IMR-90 (cell line): ENCODE measurements at regions not wholly inside any gene's neighbourhood (a gene's known extent, or its start where the extent isn't known, plus 50 kb on each side); places are given as distances from the start of the nearest gene placed in this dataset.

Source experiments
- ATAC-seq: fragments of 200-7000 bp; cut with Tn5 transposase; 2 replicates; pipeline ENCODE4 v1.9.1; 2020; ENCODE audit warnings: low read depth, mild to moderate bottlenecking, moderate library complexity
- BruUV-seq: library from RNA; stranded (reverse); fragments of 400-500 nt; replicated peaks from 2 replicates; lab custom pipeline; 2021; lab: Mats Ljungman, UMichigan
- CTCF ChIA-PET: fragments of 300-600 bp; formaldehyde crosslinking; extraction: SDS; loops from one replicate; lab custom pipeline; 2021; ENCODE audit warnings: antibody characterized with exemption; lab: Yijun Ruan, JAX
- POLR2A ChIA-PET: fragments of 300-600 bp; sonication (Branson Sonifier 250); formaldehyde crosslinking; loops from one replicate; lab custom pipeline; 2022; ENCODE audit warnings: antibody characterized with exemption; ENCODE audit not compliant: unreplicated experiment; lab: Charles Lee
- DNase-seq: peaks from one replicate; pipeline ENCODE4 v3.0.0; 2013
- H2AFZ ChIP-seq: replicated peaks from 2 replicates; pipeline ENCODE3; 2013; ENCODE audit warnings: low read length, mild to moderate bottlenecking; ENCODE audit not compliant: poor library complexity
- H2AK5ac ChIP-seq: 2 replicates; pipeline ENCODE4 v1.6.1; 2013; ENCODE audit warnings: low read depth, low read length, inconsistent platforms
- H2AK9ac ChIP-seq: replicated peaks from 2 replicates; pipeline ENCODE3; 2013; ENCODE audit warnings: mild to moderate bottlenecking, low read depth, low read length, moderate library complexity; ENCODE audit not compliant: poor library complexity
- H2BK120ac ChIP-seq: 2 replicates; pipeline ENCODE4 v1.6.1; 2013; ENCODE audit warnings: low read depth, low read length, inconsistent platforms
- H2BK15ac ChIP-seq: 3 replicates; pipeline ENCODE4 v1.6.1; 2013; ENCODE audit warnings: low read depth, low read length, inconsistent platforms
- H2BK20ac ChIP-seq: 2 replicates; pipeline ENCODE4 v1.6.1; 2013; ENCODE audit warnings: low read depth, mild to moderate bottlenecking, inconsistent platforms, low read length, moderate library complexity
- H2BK5ac ChIP-seq: 2 replicates; pipeline ENCODE4 v1.6.1; 2013; ENCODE audit warnings: mild to moderate bottlenecking, low read depth, low read length, inconsistent platforms; ENCODE audit not compliant: poor library complexity, severe bottlenecking
- H3K14ac ChIP-seq: replicated peaks from 2 replicates; pipeline ENCODE4 v1.6.1; 2013; ENCODE audit warnings: low read depth, low read length, inconsistent platforms
- H3K18ac ChIP-seq: 2 replicates; pipeline ENCODE4 v1.6.1; 2013; ENCODE audit warnings: low read depth, low read length, control low read depth
- H3K23ac ChIP-seq: 2 replicates; pipeline ENCODE4 v1.6.1; 2013; ENCODE audit warnings: low read depth, low read length, inconsistent platforms
- H3K27ac ChIP-seq: 2 replicates; pipeline ENCODE4 v1.5.1; 2013; ENCODE audit warnings: mild to moderate bottlenecking, control low read depth, low read length; ENCODE audit not compliant: insufficient read depth
- H3K27me3 ChIP-seq: 2 replicates; pipeline ENCODE4 v1.6.1; 2013; ENCODE audit warnings: low read length; ENCODE audit not compliant: control insufficient read depth, insufficient read depth
- H3K36me3 ChIP-seq: 2 replicates; pipeline ENCODE4 v1.6.1; 2013; ENCODE audit warnings: low read length, mixed read lengths; ENCODE audit not compliant: control insufficient read depth, insufficient read depth
- H3K4ac ChIP-seq: 2 replicates; pipeline ENCODE4 v1.6.1; 2013; ENCODE audit warnings: low read depth, low read length, inconsistent platforms
- H3K4me1 ChIP-seq: 2 replicates; pipeline ENCODE4 v1.6.1; 2013; ENCODE audit warnings: low read length, mixed read lengths; ENCODE audit not compliant: control insufficient read depth, insufficient read depth
- H3K4me2 ChIP-seq: 2 replicates; pipeline ENCODE4 v1.6.1; 2013; ENCODE audit warnings: low read depth, mild to moderate bottlenecking, control low read depth, low read length, moderate library complexity
- H3K4me3 ChIP-seq: 2 replicates; pipeline ENCODE4 v1.5.1; 2013; ENCODE audit warnings: low read depth, mild to moderate bottlenecking, control low read depth, low read length, moderate library complexity; ENCODE audit not compliant: insufficient read depth
- H3K56ac ChIP-seq: 2 replicates; pipeline ENCODE4 v1.6.1; 2013; ENCODE audit warnings: low read length, inconsistent platforms; ENCODE audit not compliant: insufficient read depth; ENCODE audit errors: extremely low read depth
- H3K79me1 ChIP-seq, 2 experiments: 2 replicates each; pipeline ENCODE4 v1.6.1; 2013; ENCODE audit warnings: low read length in 2 of 2, inconsistent platforms in 1 of 2, low read depth in 1 of 2
- H3K9ac ChIP-seq: 2 replicates; pipeline ENCODE4 v1.6.1; 2013; ENCODE audit warnings: low read depth, low read length, control low read depth
- H3K9me1 ChIP-seq: 2 replicates; pipeline ENCODE4 v1.6.1; 2013; ENCODE audit warnings: low read length, inconsistent platforms; ENCODE audit not compliant: insufficient read depth
- H3K9me3 ChIP-seq: 2 replicates; pipeline ENCODE4 v1.6.1; 2013; ENCODE audit warnings: low read length; ENCODE audit not compliant: control insufficient read depth, insufficient read depth
- H4K20me1 ChIP-seq: 2 replicates; pipeline ENCODE4 v1.6.1; 2013; ENCODE audit warnings: low read length, inconsistent platforms; ENCODE audit not compliant: insufficient read depth
- H4K5ac ChIP-seq: 2 replicates; pipeline ENCODE4 v1.6.1; 2013; ENCODE audit warnings: mild to moderate bottlenecking, low read depth, low read length, control low read depth
- H4K8ac ChIP-seq, 2 experiments: 2 replicates each; pipeline ENCODE4 v1.6.1; 2013; ENCODE audit warnings: low read depth in 2 of 2, low read length in 2 of 2, control low read depth in 1 of 2, inconsistent platforms in 1 of 2
- H4K91ac ChIP-seq: 2 replicates; pipeline ENCODE4 v1.6.1; 2013; ENCODE audit warnings: low read depth, low read length, inconsistent platforms; ENCODE audit not compliant: insufficient read depth
- CEBPB ChIP-seq: IDR thresholded peaks from 2 replicates; pipeline ENCODE4 v1.6.1; 2012; ENCODE audit warnings: low read depth, low read length, improper control_type of control experiment
- MAFK ChIP-seq: IDR thresholded peaks from 2 replicates; pipeline ENCODE4 v1.6.1; 2012; ENCODE audit warnings: low read depth, low read length, improper control_type of control experiment
- MAZ ChIP-seq: IDR thresholded peaks from 2 replicates; pipeline ENCODE4 v1.6.1; 2012; ENCODE audit warnings: low read depth, mild to moderate bottlenecking, low read length, improper control_type of control experiment, moderate library complexity, borderline replicate concordance
- MXI1 ChIP-seq: IDR thresholded peaks from 2 replicates; pipeline ENCODE4 v1.6.1; 2012; ENCODE audit warnings: low read depth, mild to moderate bottlenecking, low read length, moderate library complexity, borderline replicate concordance
- RAD21 ChIP-seq: IDR thresholded peaks from 2 replicates; pipeline ENCODE4 v1.6.1; 2012; ENCODE audit warnings: low read length, improper control_type of control experiment
- SMC3 ChIP-seq: fragments of 150-350 bp; IDR thresholded peaks from 2 replicates; pipeline ENCODE4 v1.6.1; 2016; ENCODE audit warnings: low read depth, mild to moderate bottlenecking, antibody characterized with exemption, low read length, moderate library complexity
- WGBS, 2 experiments: methylation state at CpG; one replicate each; pipeline versions ENCODE4 v1.1.5 to v1.1.7; 2013; ENCODE audit warnings: missing lambda C conversion rate in 2 of 2; ENCODE audit not compliant: insufficient read length in 1 of 2; ENCODE audit errors: extremely low coverage in 2 of 2; 5-methylcytosine and 5-hydroxymethylcytosine counted together
- dilution Hi-C: fragments of 300-500 bp; cut with HindIII; formaldehyde crosslinking; loops from one replicate; pipeline ENCODE4 v1.14.3; 2018; ENCODE audit warnings: low sequenced_read_pairs; ENCODE audit not compliant: unreplicated experiment
- in situ Hi-C: fragments of 300-500 bp; cut with MboI; formaldehyde crosslinking; loops from 3 replicates; pipeline ENCODE4 v1.14.3; 2019; ENCODE audit warnings: low sequenced_read_pairs, inconsistent platforms, mixed read lengths
- intact Hi-C: fragments of 100-400 bp; cut with micrococcal nuclease; formaldehyde crosslinking; loops from 2 replicates; pipeline ENCODE4 v1.10.0; 2022
- TF ChIP-seq, protein P1 (sequence below): fragments of 150-350 bp; IDR thresholded peaks from 2 replicates; pipeline ENCODE4 v1.6.1; 2017; ENCODE audit warnings: mild to moderate bottlenecking, antibody characterized with exemption, low read length, low read depth
- TF ChIP-seq, protein P2 (sequence below): fragments of 150-350 bp; IDR thresholded peaks from 2 replicates; pipeline ENCODE4 v1.6.1; 2016; ENCODE audit warnings: low read depth, mild to moderate bottlenecking, low read length, moderate library complexity, borderline replicate concordance
- TF ChIP-seq, protein P3 (sequence below): conservative IDR thresholded peaks from 2 replicates; pipeline ENCODE4 v1.5.1; 2012; ENCODE audit warnings: mild to moderate bottlenecking, low read depth, low read length, improper control_type of control experiment

DNA sequence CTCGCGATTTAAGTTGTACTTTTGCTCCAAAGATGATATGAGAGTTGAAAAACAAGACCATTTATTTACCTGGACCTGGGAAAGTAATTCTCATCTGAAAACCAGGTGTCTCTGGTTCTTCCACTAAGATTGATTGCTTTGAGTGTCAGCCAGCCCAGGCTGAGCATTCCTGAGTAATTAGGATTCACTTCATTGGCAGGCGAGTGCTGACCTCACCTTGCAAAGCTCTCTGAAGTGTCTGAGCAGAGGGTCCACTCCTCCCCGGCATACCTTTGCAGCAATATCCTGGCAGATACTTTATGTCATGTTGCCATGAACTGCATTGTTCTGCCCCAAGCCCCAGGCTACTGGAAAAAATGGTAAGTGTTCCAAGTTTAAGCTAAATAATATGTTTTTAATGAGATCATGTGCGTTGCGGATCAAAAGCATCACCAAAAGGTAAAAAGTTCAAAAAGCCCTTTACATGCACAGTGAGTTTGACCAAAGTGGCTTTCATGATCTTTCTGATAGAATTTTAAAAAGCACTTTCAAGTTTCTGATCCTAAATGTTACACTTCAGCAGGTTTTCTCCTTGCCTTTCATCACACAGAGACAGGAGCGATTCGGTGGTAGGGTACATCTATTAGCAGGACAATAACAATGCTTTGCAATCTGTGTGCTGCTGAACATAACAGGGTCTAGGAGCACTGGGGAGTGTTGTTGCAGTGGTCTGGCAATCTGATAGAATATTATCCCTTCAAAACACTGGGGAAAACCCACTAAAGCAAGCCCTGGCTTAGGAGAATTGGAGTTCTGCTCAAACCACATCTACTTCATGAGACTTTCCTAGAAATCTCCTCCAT lies 127.8 kb upstream of the EEF1E1 start:
- Histone ChIP-seq H3K9me3 (no peaks in the 10 kb centered on the region), H3K4me3 (no peak overlapping the region), H3K27ac (no peak overlapping the region), H2BK20ac (no peak overlapping the region), H3K4me1 (no peaks in the 10 kb centered on the region), H3K14ac (no peak overlapping the region), H3K56ac (no peak overlapping the region), H4K8ac (no peak overlapping the region), H3K9me1 (no peaks in the 10 kb centered on the region), H3K36me3 (no peaks in the 10 kb centered on the region), H3K27me3 (no peaks in the 10 kb centered on the region), H2BK5ac (no peak overlapping the region), H3K9ac (no peak overlapping the region), H4K20me1 (no peaks in the 10 kb centered on the region), H3K23ac (no peak overlapping the region), H2BK15ac (no peak overlapping the region), H3K18ac (no peak overlapping the region), H2AK9ac (no peak overlapping the region), H2AK5ac (no peak overlapping the region), H4K5ac (no peak overlapping the region), H4K91ac (no peak overlapping the region), H2BK120ac (no peak overlapping the region), H3K4ac (no peak overlapping the region), H3K4me2 (no peak overlapping the region), H2AFZ (no peak overlapping the region), H3K79me1 (no peaks in the 10 kb centered on the region)
- dilution Hi-C loops (no loop called here), intact Hi-C loops (no loop called here), in situ Hi-C loops (no loop called here)
- POLR2A ChIA-PET, result no interaction called here
- DNase-seq, result no peak
- CTCF ChIA-PET, result interaction anchor here (1.4 to 1.6 kb wide), 2 partner anchors 10 to 99 kb away, joined by 4 to 6 read pairs; no protein-coding TSS in a partner anchor
- no peak for TF ChIP-seq MAZ
- no peak for TF ChIP-seq MXI1
- no peak for TF ChIP-seq CEBPB
- TF ChIP-seq, protein P1, sequence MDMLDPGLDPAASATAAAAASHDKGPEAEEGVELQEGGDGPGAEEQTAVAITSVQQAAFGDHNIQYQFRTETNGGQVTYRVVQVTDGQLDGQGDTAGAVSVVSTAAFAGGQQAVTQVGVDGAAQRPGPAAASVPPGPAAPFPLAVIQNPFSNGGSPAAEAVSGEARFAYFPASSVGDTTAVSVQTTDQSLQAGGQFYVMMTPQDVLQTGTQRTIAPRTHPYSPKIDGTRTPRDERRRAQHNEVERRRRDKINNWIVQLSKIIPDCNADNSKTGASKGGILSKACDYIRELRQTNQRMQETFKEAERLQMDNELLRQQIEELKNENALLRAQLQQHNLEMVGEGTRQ, result no peak
- TF ChIP-seq, protein P2, sequence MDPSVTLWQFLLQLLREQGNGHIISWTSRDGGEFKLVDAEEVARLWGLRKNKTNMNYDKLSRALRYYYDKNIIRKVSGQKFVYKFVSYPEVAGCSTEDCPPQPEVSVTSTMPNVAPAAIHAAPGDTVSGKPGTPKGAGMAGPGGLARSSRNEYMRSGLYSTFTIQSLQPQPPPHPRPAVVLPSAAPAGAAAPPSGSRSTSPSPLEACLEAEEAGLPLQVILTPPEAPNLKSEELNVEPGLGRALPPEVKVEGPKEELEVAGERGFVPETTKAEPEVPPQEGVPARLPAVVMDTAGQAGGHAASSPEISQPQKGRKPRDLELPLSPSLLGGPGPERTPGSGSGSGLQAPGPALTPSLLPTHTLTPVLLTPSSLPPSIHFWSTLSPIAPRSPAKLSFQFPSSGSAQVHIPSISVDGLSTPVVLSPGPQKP, result no peak
- TF ChIP-seq SMC3, result no peak
- no peak for TF ChIP-seq MAFK
- TF ChIP-seq, protein P3, sequence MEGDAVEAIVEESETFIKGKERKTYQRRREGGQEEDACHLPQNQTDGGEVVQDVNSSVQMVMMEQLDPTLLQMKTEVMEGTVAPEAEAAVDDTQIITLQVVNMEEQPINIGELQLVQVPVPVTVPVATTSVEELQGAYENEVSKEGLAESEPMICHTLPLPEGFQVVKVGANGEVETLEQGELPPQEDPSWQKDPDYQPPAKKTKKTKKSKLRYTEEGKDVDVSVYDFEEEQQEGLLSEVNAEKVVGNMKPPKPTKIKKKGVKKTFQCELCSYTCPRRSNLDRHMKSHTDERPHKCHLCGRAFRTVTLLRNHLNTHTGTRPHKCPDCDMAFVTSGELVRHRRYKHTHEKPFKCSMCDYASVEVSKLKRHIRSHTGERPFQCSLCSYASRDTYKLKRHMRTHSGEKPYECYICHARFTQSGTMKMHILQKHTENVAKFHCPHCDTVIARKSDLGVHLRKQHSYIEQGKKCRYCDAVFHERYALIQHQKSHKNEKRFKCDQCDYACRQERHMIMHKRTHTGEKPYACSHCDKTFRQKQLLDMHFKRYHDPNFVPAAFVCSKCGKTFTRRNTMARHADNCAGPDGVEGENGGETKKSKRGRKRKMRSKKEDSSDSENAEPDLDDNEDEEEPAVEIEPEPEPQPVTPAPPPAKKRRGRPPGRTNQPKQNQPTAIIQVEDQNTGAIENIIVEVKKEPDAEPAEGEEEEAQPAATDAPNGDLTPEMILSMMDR, result no peak
- TF ChIP-seq RAD21, result no peak
- WGBS, 2 experiments, result no CpG with 5 or more reads among the region's 8 CpGs
- no TSS peak for BruUV-seq
- ATAC-seq, result no peak
